WTC11 (cell line): ENCODE measurements at regions not wholly inside any gene's neighbourhood (a gene's known extent, or its start where the extent isn't known, plus 50 kb on each side); places are given as distances from the start of the nearest gene placed in this dataset.
A peak's percentile ranks its signal among the peaks of the same experiment; 100 is the strongest.

Source experiments
- ATAC-seq: fragments of 200-7000 bp; cut with Tn5 transposase; 2 replicates; pipeline ENCODE4 v1.10.0; 2021; ENCODE audit warnings: mild to moderate bottlenecking, moderate library complexity
- CTCF ChIA-PET: fragments of 300-600 bp; sonication (Branson Sonifier 250); formaldehyde crosslinking; loops from one replicate; lab custom pipeline; 2021; ENCODE audit warnings: antibody characterized with exemption; lab: Charles Lee
- POLR2A ChIA-PET: fragments of 350-600 bp; sonication (Branson Sonifier 250); formaldehyde crosslinking; loops from one replicate; lab custom pipeline; 2021; ENCODE audit warnings: antibody characterized with exemption; lab: Charles Lee
- DNase-seq: peaks from one replicate; pipeline ENCODE4 v3.0.0; 2021; ENCODE audit warnings: low spot score
- H3K27ac Mint-ChIP-seq: 2 replicates; pipeline ENCODE4 v1.8.0; 2021; ENCODE audit warnings: mixed read lengths
- H3K27me3 Mint-ChIP-seq: 2 replicates; pipeline ENCODE4 v1.8.0; 2021; ENCODE audit warnings: low read depth, mild to moderate bottlenecking, moderate library complexity, mixed read lengths
- H3K36me3 Mint-ChIP-seq: 2 replicates; pipeline ENCODE4 v1.8.0; 2021; ENCODE audit warnings: mixed read lengths
- H3K4me1 Mint-ChIP-seq: 2 replicates; pipeline ENCODE4 v1.8.0; 2022; ENCODE audit warnings: mixed read lengths
- H3K4me3 Mint-ChIP-seq: 2 replicates; pipeline ENCODE4 v1.8.0; 2021; ENCODE audit warnings: mild to moderate bottlenecking, moderate library complexity, mixed read lengths
- H3K9me3 Mint-ChIP-seq: 2 replicates; pipeline ENCODE4 v1.8.0; 2021; ENCODE audit warnings: mixed read lengths
- AR ChIP-seq: fragments of 250-450 bp; sonication (Bioruptor Pico); IDR thresholded peaks from 2 replicates; pipeline ENCODE4 v1.9.0; 2021; ENCODE audit warnings: mild to moderate bottlenecking
- ATF1 ChIP-seq: sonication (generic); formaldehyde crosslinking; IDR thresholded peaks from 2 replicates; pipeline ENCODE4 v1.8.1; 2023; ENCODE audit warnings: mild to moderate bottlenecking, moderate library complexity, missing genetic modification reagents
- ATF3 ChIP-seq: sonication (generic); formaldehyde crosslinking; conservative IDR thresholded peaks from 2 replicates; pipeline ENCODE4 v1.8.1; 2022; ENCODE audit warnings: mild to moderate bottlenecking, missing genetic modification reagents
- ERG ChIP-seq: fragments of 250-450 bp; sonication (Bioruptor Pico); IDR thresholded peaks from 2 replicates; pipeline ENCODE4 v1.8.0; 2021; ENCODE audit warnings: mild to moderate bottlenecking
- IRF2 ChIP-seq: sonication (generic); formaldehyde crosslinking; IDR thresholded peaks from 2 replicates; pipeline ENCODE4 v1.8.0; 2022; ENCODE audit warnings: low read depth, missing genetic modification reagents, borderline replicate concordance
- KAT7 ChIP-seq: sonication (generic); formaldehyde crosslinking; IDR thresholded peaks from 2 replicates; pipeline ENCODE4 v1.8.1; 2023; ENCODE audit warnings: missing genetic modification reagents, mild to moderate bottlenecking, borderline replicate concordance
- NFYB ChIP-seq: sonication (generic); formaldehyde crosslinking; conservative IDR thresholded peaks from 2 replicates; pipeline ENCODE4 v1.8.0; 2022; ENCODE audit warnings: low read depth, missing genetic modification reagents
- NR2C2 ChIP-seq: sonication (generic); formaldehyde crosslinking; IDR thresholded peaks from 2 replicates; pipeline ENCODE4 v1.8.0; 2022; ENCODE audit warnings: mild to moderate bottlenecking, missing genetic modification reagents
- NR3C1 ChIP-seq: sonication (generic); formaldehyde crosslinking; conservative IDR thresholded peaks from 2 replicates; pipeline ENCODE4 v1.8.1; 2023; ENCODE audit warnings: low read depth, mild to moderate bottlenecking, missing genetic modification reagents
- PRDM15 ChIP-seq: sonication (generic); formaldehyde crosslinking; IDR thresholded peaks from 2 replicates; pipeline ENCODE4 v1.8.0; 2022; ENCODE audit warnings: missing genetic modification reagents
- PREB ChIP-seq: sonication (generic); formaldehyde crosslinking; IDR thresholded peaks from 2 replicates; pipeline ENCODE4 v1.8.1; 2022; ENCODE audit warnings: mild to moderate bottlenecking, missing genetic modification reagents, moderate library complexity, borderline replicate concordance
- SMAD4 ChIP-seq: sonication (generic); formaldehyde crosslinking; IDR thresholded peaks from 2 replicates; pipeline ENCODE4 v1.8.0; 2022; ENCODE audit warnings: mild to moderate bottlenecking, missing genetic modification reagents
- SP1 ChIP-seq: sonication (generic); formaldehyde crosslinking; conservative IDR thresholded peaks from 2 replicates; pipeline ENCODE4 v1.8.1; 2022; ENCODE audit warnings: missing genetic modification reagents
- TEAD4 ChIP-seq: sonication (generic); formaldehyde crosslinking; IDR thresholded peaks from 2 replicates; pipeline ENCODE4 v1.8.0; 2022; ENCODE audit warnings: mild to moderate bottlenecking, missing genetic modification reagents
- TP53 ChIP-seq: sonication (generic); formaldehyde crosslinking; IDR thresholded peaks from 2 replicates; pipeline ENCODE4 v1.8.1; 2023; ENCODE audit warnings: mild to moderate bottlenecking, missing genetic modification reagents
- ZBTB21 ChIP-seq: sonication (generic); formaldehyde crosslinking; IDR thresholded peaks from 2 replicates; pipeline ENCODE4 v1.8.1; 2023; ENCODE audit warnings: mild to moderate bottlenecking, missing genetic modification reagents, borderline replicate concordance
- ZNF396 ChIP-seq: fragments of 250-450 bp; sonication (Bioruptor Pico); IDR thresholded peaks from 2 replicates; pipeline ENCODE4 v1.8.0; 2021; ENCODE audit warnings: mild to moderate bottlenecking, moderate library complexity, borderline replicate concordance
- ZNF512 ChIP-seq: sonication (generic); formaldehyde crosslinking; IDR thresholded peaks from 2 replicates; pipeline ENCODE4 v1.8.1; 2022; ENCODE audit warnings: missing genetic modification reagents, borderline replicate concordance
- ZNF532 ChIP-seq: fragments of 250-450 bp; sonication (Bioruptor Pico); IDR thresholded peaks from 2 replicates; pipeline ENCODE4 v1.9.0; 2021; ENCODE audit warnings: mild to moderate bottlenecking, borderline replicate concordance

GRCh38 chr18:47425365-47425764 is 173.9 kb upstream of the SKOR2 start:
- no peak for ATAC-seq
- no peaks in the 10 kb centered on the region for H3K36me3 Mint-ChIP-seq
- POLR2A ChIA-PET: no interaction called here
- H3K27ac Mint-ChIP-seq: no peak overlapping the region
- no peak for DNase-seq
- H3K9me3 Mint-ChIP-seq: no peaks in the 10 kb centered on the region
- H3K27me3 Mint-ChIP-seq: peaks cover 47% of the 10 kb centered on the region
- H3K4me1 Mint-ChIP-seq: peaks cover 6% of the 10 kb centered on the region
- H3K4me3 Mint-ChIP-seq: no peak overlapping the region
- TF ChIP-seq AR (CRISPR knock-in tag) (no peak), ZNF512 (CRISPR knock-in tag) (no peak), NR3C1 (no peak), SP1 (CRISPR knock-in tag) (no peak), TP53 (CRISPR knock-in tag) (no peak), ERG (CRISPR knock-in tag) (no peak)
- TF ChIP-seq, all 79 proteins: peak for 0
- CTCF ChIA-PET: interaction anchor here (1.5 kb wide), 1 partner anchor 27 kb away, joined by 3 read pairs; no protein-coding TSS in a partner anchor

DNA sequence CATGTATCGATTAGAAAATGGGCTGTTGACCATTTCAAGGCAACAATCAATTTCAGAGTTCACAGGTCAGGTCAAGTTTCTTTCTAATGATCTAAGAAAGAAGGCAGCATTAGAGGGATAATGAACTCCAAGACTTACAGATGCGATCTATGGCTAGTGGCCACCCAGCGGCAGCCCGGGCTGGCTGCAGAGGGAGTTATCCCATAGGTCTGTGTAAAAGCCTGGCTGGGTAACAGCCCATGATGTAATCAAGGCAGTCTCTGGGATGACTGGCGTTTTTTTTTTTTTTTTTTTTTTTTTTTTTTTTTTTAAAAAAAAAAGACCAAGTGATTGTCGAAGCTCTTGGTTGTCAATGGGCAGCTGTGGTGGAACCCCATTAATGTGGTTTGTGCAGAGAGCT is 171.1 kb upstream of the SKOR2 start:
- ChIA-PET POLR2A (interaction anchor here (0.6 kb wide), 1 partner anchor 299 kb away, joined by 4 read pairs; no protein-coding TSS in a partner anchor), CTCF (interaction anchor here (0.6 to 0.7 kb wide), 4 partner anchors 218 to 961 kb away, joined by 3 to 7 read pairs (median 4); no protein-coding TSS in a partner anchor)
- Mint-ChIP-seq H3K4me3 (no peak overlapping the region), H3K4me1 (peaks cover 23% of the 10 kb centered on the region), H3K9me3 (no peaks in the 10 kb centered on the region), H3K27me3 (peaks cover 69% of the 10 kb centered on the region), H3K27ac (no peak overlapping the region), H3K36me3 (no peaks in the 10 kb centered on the region)
- ATAC-seq: peak; percentile 66
- peak; percentile 28 for DNase-seq
- no peak for TF ChIP-seq IRF2 (CRISPR knock-in tag)
- no peak for TF ChIP-seq SMAD4 (CRISPR knock-in tag)
- TF ChIP-seq PRDM15 (CRISPR knock-in tag): no peak
- TF ChIP-seq ZNF532: no peak
- no peak for TF ChIP-seq ATF1 (CRISPR knock-in tag)
- TF ChIP-seq NFYB: no peak
- TF ChIP-seq PREB (CRISPR knock-in tag): no peak
- no peak for TF ChIP-seq ATF3 (CRISPR knock-in tag)
- TF ChIP-seq KAT7 (CRISPR knock-in tag): no peak
- TF ChIP-seq ZBTB21 (CRISPR knock-in tag): no peak
- TF ChIP-seq TEAD4 (CRISPR knock-in tag): no peak
- TF ChIP-seq NR2C2 (CRISPR knock-in tag): no peak
- no peak for TF ChIP-seq ZNF396 (CRISPR knock-in tag)
